ENCODE measurements at regions not wholly inside any gene's neighbourhood (a gene's known extent, or its start where the extent isn't known, plus 50 kb on each side); places are given as distances from the start of the nearest gene placed in this dataset.

- H3K4me2 ChIP-seq (ENCODE audit: insufficient read depth, low read length), result no peak overlapping the region
- TF ChIP-seq POLR2A (IDR thresholded peaks at IDR 0.05; ENCODE audit: low read depth, low read length) (no peak), JUN (IDR thresholded peaks at IDR 0.05; ENCODE audit: borderline replicate concordance, insufficient read depth, insufficient read length, low read depth) (no peak), POLR2AphosphoS5 (IDR thresholded peaks at IDR 0.05; ENCODE audit: insufficient read depth, low read depth, low read length) (no peak)
- no peak overlapping the region for H3K4me3 ChIP-seq (replicated peaks in 1 of 3; ENCODE audit: insufficient read depth in 1 of 3, low read depth in 1 of 3, low read length in 3 of 3)
- ChIA-PET POLR2A (no interaction called here), CTCF (no interaction called here)
- no peaks in the 10 kb centered on the region for H3K4me1 ChIP-seq (ENCODE audit: control insufficient read depth, extremely low read depth, insufficient read depth, low read length)
- FAIRE-seq (no peak), DNase-seq (ENCODE audit: low read depth, low spot score) (no peak)
- no TSS peak for BruUV-seq (replicated peaks)
- dilution Hi-C loops (cut with MboI; ENCODE audit: extremely low pct_ligation_motif_present, low sequenced_read_pairs), result no loop called here
- H3K36me3 ChIP-seq (ENCODE audit: control insufficient read depth in 2 of 2, extremely low read depth in 1 of 2, insufficient read depth in 2 of 2, low read length in 2 of 2), result no peaks in the 10 kb centered on the region
- intact Hi-C loops (cut with micrococcal nuclease), result no loop called here
- no peaks in the 10 kb centered on the region for H3K79me2 ChIP-seq (ENCODE audit: control insufficient read depth, insufficient read depth, low read length)
- H4K20me1 ChIP-seq (replicated peaks; ENCODE audit: control insufficient read depth, extremely low read depth, insufficient read depth, low read length), result no peaks in the 10 kb centered on the region
- no peak overlapping the region for H2AFZ ChIP-seq (ENCODE audit: low read depth, low read length)
- no peaks in the 10 kb centered on the region for H3K9me3 ChIP-seq (replicated peaks; ENCODE audit: control insufficient read depth, insufficient read depth, low read length)
- H3K27ac ChIP-seq (ENCODE audit: insufficient read depth, low read depth, low read length), result no peak overlapping the region
- no peak overlapping the region for H3K9ac ChIP-seq (replicated peaks; ENCODE audit: extremely low read depth, insufficient read depth, low read length)
- H3K27me3 ChIP-seq (ENCODE audit: control insufficient read depth in 2 of 2, insufficient read depth in 2 of 2, low read length in 2 of 2), result no peaks in the 10 kb centered on the region
- no peaks in the 10 kb centered on the region for H3K9me1 ChIP-seq (replicated peaks; ENCODE audit: control insufficient read depth, extremely low read depth, insufficient read depth, low read length)
These were observed 190.9 kb downstream of the SIPA1L2 start for GRCh38 chr1:232439011-232439410.

- BruUV-seq (replicated peaks), result no TSS peak
- Histone ChIP-seq H3K9ac (replicated peaks; ENCODE audit: extremely low read depth, insufficient read depth, low read length) (no peak overlapping the region), H3K79me2 (ENCODE audit: control insufficient read depth, insufficient read depth, low read length) (no peaks in the 10 kb centered on the region), H3K4me2 (ENCODE audit: insufficient read depth, low read length) (no peak overlapping the region), H4K20me1 (replicated peaks; ENCODE audit: control insufficient read depth, extremely low read depth, insufficient read depth, low read length) (no peaks in the 10 kb centered on the region), H3K27me3 (ENCODE audit: control insufficient read depth in 2 of 2, insufficient read depth in 2 of 2, low read length in 2 of 2) (no peaks in the 10 kb centered on the region), H3K36me3 (ENCODE audit: control insufficient read depth in 2 of 2, extremely low read depth in 1 of 2, insufficient read depth in 2 of 2, low read length in 2 of 2) (no peaks in the 10 kb centered on the region), H3K9me1 (replicated peaks; ENCODE audit: control insufficient read depth, extremely low read depth, insufficient read depth, low read length) (no peaks in the 10 kb centered on the region), H3K9me3 (replicated peaks; ENCODE audit: control insufficient read depth, insufficient read depth, low read length) (no peaks in the 10 kb centered on the region), H3K4me3 (replicated peaks in 1 of 3; ENCODE audit: insufficient read depth in 1 of 3, low read depth in 1 of 3, low read length in 3 of 3) (no peak overlapping the region), H2AFZ (ENCODE audit: low read depth, low read length) (no peak overlapping the region), H3K4me1 (ENCODE audit: control insufficient read depth, extremely low read depth, insufficient read depth, low read length) (no peaks in the 10 kb centered on the region), H3K27ac (ENCODE audit: insufficient read depth, low read depth, low read length) (no peak overlapping the region)
- FAIRE-seq, result no peak
- CTCF ChIA-PET, result no interaction called here
- TF ChIP-seq, protein P1, sequence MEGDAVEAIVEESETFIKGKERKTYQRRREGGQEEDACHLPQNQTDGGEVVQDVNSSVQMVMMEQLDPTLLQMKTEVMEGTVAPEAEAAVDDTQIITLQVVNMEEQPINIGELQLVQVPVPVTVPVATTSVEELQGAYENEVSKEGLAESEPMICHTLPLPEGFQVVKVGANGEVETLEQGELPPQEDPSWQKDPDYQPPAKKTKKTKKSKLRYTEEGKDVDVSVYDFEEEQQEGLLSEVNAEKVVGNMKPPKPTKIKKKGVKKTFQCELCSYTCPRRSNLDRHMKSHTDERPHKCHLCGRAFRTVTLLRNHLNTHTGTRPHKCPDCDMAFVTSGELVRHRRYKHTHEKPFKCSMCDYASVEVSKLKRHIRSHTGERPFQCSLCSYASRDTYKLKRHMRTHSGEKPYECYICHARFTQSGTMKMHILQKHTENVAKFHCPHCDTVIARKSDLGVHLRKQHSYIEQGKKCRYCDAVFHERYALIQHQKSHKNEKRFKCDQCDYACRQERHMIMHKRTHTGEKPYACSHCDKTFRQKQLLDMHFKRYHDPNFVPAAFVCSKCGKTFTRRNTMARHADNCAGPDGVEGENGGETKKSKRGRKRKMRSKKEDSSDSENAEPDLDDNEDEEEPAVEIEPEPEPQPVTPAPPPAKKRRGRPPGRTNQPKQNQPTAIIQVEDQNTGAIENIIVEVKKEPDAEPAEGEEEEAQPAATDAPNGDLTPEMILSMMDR (IDR thresholded peaks at IDR 0.05; ENCODE audit: extremely low read depth in 1 of 2, insufficient read depth in 1 of 2, low read depth in 1 of 2, low read length in 2 of 2), result no peak
- TF ChIP-seq MAX (IDR thresholded peaks at IDR 0.05; ENCODE audit: insufficient read depth, insufficient read length) (no peak), MYC (IDR thresholded peaks at IDR 0.05; ENCODE audit: low read depth, low read length) (no peak), POLR2A (IDR thresholded peaks at IDR 0.05; ENCODE audit: low read depth, low read length) (no peak), GATA2 (IDR thresholded peaks at IDR 0.05; ENCODE audit: insufficient read depth, insufficient read length, low read depth, low read length) (no peak), POLR2AphosphoS5 (IDR thresholded peaks at IDR 0.05; ENCODE audit: insufficient read depth, low read depth, low read length) (no peak), JUN (IDR thresholded peaks at IDR 0.05; ENCODE audit: borderline replicate concordance, insufficient read depth, insufficient read length, low read depth) (no peak), EZH2 (IDR thresholded peaks at IDR 0.05; ENCODE audit: borderline replicate concordance, low read depth, low read length, severe bottlenecking) (no peak), FOS (IDR thresholded peaks at IDR 0.05; ENCODE audit: borderline replicate concordance, insufficient read depth, low read length) (no peak)
- DNase-seq (ENCODE audit: low read depth, low spot score), result no peak
- POLR2A ChIA-PET, result no interaction called here
- dilution Hi-C loops (cut with MboI; ENCODE audit: extremely low pct_ligation_motif_present, low sequenced_read_pairs) (no loop called here), intact Hi-C loops (cut with micrococcal nuclease) (no loop called here)
These were observed 191.5 kb downstream of the SIPA1L2 start for GRCh38 chr1:232438476-232438875.

Measured in endothelial cell of umbilical vein (primary cell).